BLaER1 treated with 17β-estradiol and CSF1 and Interleukin-3, amounts not matched to agents 10 nM and 100 nM (cell line): ENCODE measurements at regions not wholly inside any gene's neighbourhood (a gene's known extent, or its start where the extent isn't known, plus 50 kb on each side); places are given as distances from the start of the nearest gene placed in this dataset.

Experiments
- H3K27ac ChIP-seq, 11 experiments: shearing (Covaris generic); formaldehyde crosslinking; 2 replicates each; pipeline ENCODE4 v1.8.1; 2022
- H3K27me3 ChIP-seq, 11 experiments: shearing (Covaris generic); formaldehyde crosslinking; 2 replicates each; pipeline ENCODE4 v1.8.1; 2022
- H3K36me3 ChIP-seq, 11 experiments: shearing (Covaris generic); formaldehyde crosslinking; 2 replicates each; pipeline ENCODE4 v1.8.1; 2022
- H3K4me1 ChIP-seq, 10 experiments: shearing (Covaris generic); formaldehyde crosslinking; 2 replicates each; pipeline ENCODE4 v1.8.1; 2022
- H3K4me2 ChIP-seq, 11 experiments: shearing (Covaris generic); formaldehyde crosslinking; 2 replicates each; pipeline ENCODE4 v1.8.1; 2022
- H3K4me3 ChIP-seq, 10 experiments: shearing (Covaris generic); formaldehyde crosslinking; 2 replicates each; pipeline ENCODE4 v1.8.1; 2022
- H3K9ac ChIP-seq, 11 experiments: shearing (Covaris generic); formaldehyde crosslinking; 2 replicates each; pipeline ENCODE4 v1.8.1; 2022
- H3K9me3 ChIP-seq, 11 experiments: shearing (Covaris generic); formaldehyde crosslinking; replicated peaks in 1 of 11; 2 replicates each; pipeline ENCODE4 v1.8.1; 2022
- H4K20me1 ChIP-seq, 11 experiments: shearing (Covaris generic); formaldehyde crosslinking; 2 replicates each; pipeline ENCODE4 v1.8.1; 2022
- Cebpa-rat ChIP-seq, 11 experiments: shearing (Covaris generic); IDR thresholded peaks; 2 replicates each; pipeline ENCODE4 v1.8.1; 2022

DNA sequence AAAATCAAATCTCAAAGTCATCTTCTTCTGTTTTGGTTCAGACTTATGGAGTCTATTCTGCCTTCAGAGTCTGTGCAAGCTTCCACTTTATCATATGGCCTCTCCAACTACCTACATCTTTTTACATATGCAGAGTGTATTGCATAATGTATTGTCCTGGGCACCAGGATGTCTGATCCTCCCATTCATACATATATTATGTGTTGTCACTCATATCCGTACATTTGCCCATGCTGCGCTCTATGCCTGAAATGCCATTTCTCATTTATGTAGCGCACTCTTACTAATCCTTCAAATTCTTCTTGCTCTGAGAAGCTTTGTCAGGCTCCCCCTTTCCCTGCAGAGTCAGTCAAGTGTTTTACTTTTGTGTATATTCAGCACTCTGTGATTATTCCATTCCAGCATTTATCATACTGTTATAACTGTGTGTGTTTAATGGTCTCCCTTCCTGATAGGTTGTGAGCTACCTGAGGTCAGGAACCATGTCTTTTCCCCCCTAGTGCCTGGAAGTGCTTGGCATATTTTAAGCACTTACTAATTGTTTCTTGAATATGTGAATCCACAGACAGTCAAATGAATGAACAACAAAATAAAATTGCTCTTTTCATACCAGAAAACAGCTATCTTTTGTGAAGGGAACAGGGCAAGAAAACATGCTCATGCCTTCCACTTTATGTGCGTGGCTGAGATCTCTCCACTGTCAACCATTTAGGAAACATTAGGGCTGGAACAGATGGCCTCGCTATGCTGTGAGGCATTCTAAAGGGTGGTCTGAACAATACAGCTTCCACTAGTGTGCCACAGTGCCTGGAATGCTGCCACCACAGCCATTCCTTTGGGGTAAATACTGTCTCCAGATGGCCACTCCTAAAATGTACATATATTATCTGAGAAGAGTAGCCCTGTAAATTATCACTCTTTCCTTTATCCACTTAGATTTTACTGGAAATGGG is 81.8 kb downstream of the GLUD2 start:
- H3K9ac ChIP-seq, result no peak overlapping the region
- H3K36me3 ChIP-seq, result no peaks in the 10 kb centered on the region
- no peak overlapping the region for H3K4me2 ChIP-seq
- H3K9me3 ChIP-seq, result peaks cover 0 to 4% (median 0%) of the 10 kb centered on the region in 11 experiments; a peak in 2 of 22 replicates
- TF ChIP-seq Cebpa-rat (IDR thresholded peaks at IDR 0.05), result no peak
- no peak overlapping the region for H3K4me3 ChIP-seq
- H3K27me3 ChIP-seq, result no peaks in the 10 kb centered on the region
- no peaks in the 10 kb centered on the region for H3K4me1 ChIP-seq
- H3K27ac ChIP-seq, result no peak overlapping the region
- no peaks in the 10 kb centered on the region for H4K20me1 ChIP-seq

DNA sequence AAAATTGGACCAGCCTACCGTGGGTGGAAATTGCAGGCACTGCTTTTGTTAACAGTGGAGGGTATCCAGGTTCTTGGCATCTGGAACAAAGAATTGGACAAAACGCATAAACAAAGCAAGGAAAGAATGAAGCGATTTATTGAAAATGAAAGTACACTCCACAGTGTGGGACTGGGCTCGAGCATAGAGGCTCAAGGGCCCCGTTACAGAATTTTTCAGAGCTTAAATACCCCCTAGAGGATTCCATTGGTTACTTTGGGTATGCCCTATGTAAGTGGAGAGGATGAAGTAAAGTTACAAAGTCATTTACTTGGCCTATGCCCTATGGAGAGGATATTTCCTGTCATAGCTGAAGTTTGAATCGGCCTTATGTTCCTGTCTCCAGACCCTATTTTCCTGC is 85.3 kb downstream of the GLUD2 start:
- no peak overlapping the region for H3K4me2 ChIP-seq
- no peak for TF ChIP-seq Cebpa-rat (IDR thresholded peaks at IDR 0.05)

DNA sequence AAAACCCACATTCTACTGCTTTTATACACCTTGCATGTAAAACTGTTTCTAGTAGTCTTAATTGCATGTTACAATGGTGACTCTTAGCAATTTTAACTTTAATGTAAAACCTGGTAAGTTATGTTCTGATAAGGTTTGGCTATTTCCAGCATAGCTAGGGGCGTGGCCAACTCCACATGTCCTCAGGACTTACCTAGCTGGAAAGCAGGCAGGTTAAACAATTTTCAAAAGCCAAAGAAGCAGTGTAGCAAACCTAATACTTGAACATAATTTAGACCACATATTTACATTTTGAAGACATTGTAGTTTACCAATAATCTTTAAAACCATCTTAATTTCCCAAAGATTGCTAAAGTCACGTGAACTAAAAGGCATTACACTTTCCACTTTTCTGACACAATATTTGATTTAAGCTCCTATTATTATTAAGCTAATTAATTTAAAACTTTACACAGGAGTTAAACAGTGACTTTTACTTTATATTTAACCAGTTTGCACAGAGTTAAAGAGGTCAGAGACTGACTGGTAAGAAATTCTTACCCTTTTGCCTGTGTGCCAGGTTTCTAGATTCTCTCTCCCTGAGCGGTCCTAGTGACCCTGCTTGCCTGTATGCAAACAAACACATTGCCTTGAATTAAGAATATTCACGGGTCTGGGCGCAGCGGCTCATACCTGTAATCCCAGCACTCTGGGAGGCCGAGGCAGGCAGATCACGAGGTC is 88.2 kb downstream of the GLUD2 start:
- H3K9ac ChIP-seq, result no peak overlapping the region
- no peak for TF ChIP-seq Cebpa-rat (IDR thresholded peaks at IDR 0.05)
- no peak overlapping the region for H3K4me3 ChIP-seq
- H3K36me3 ChIP-seq, result no peaks in the 10 kb centered on the region
- H4K20me1 ChIP-seq, result no peaks in the 10 kb centered on the region
- no peaks in the 10 kb centered on the region for H3K27me3 ChIP-seq
- no peaks in the 10 kb centered on the region for H3K4me1 ChIP-seq
- no peak overlapping the region for H3K27ac ChIP-seq
- H3K4me2 ChIP-seq, result no peak overlapping the region
- peaks cover 0 to 8% (median 0%) of the 10 kb centered on the region in 11 experiments; a peak in 5 of 22 replicates for H3K9me3 ChIP-seq

More for the DNA sequence above, 85.3 kb downstream of the GLUD2 start:
- no peaks in the 10 kb centered on the region for H3K36me3 ChIP-seq
- no peak overlapping the region for H3K27ac ChIP-seq
- H3K4me1 ChIP-seq, result no peaks in the 10 kb centered on the region
- no peak overlapping the region for H3K4me3 ChIP-seq
- H3K9me3 ChIP-seq, result peaks cover 0 to 4% (median 0%) of the 10 kb centered on the region in 11 experiments; a peak in 4 of 22 replicates
- no peak overlapping the region for H3K9ac ChIP-seq
- H3K27me3 ChIP-seq, result no peaks in the 10 kb centered on the region
- no peaks in the 10 kb centered on the region for H4K20me1 ChIP-seq

- Histone ChIP-seq H4K20me1 (no peaks in the 10 kb centered on the region), H3K4me3 (no peak overlapping the region), H3K9me3 (no peaks in the 10 kb centered on the region), H3K36me3 (no peaks in the 10 kb centered on the region), H3K27ac (no peak overlapping the region), H3K27me3 (no peaks in the 10 kb centered on the region), H3K4me1 (peaks cover 0 to 43% (median 6%) of the 10 kb centered on the region in 10 experiments; a peak in 10 of 20 replicates), H3K4me2 (peak overlapping the region in 6 of 11 experiments; percentile 23 to 63 (median 56); a peak in 10 of 22 replicates), H3K9ac (no peak overlapping the region)
- TF ChIP-seq Cebpa-rat (IDR thresholded peaks at IDR 0.05), result no peak
These were observed 98.7 kb downstream of the GLUD2 start for GRCh38 chrX:121146059-121146628.

DNA sequence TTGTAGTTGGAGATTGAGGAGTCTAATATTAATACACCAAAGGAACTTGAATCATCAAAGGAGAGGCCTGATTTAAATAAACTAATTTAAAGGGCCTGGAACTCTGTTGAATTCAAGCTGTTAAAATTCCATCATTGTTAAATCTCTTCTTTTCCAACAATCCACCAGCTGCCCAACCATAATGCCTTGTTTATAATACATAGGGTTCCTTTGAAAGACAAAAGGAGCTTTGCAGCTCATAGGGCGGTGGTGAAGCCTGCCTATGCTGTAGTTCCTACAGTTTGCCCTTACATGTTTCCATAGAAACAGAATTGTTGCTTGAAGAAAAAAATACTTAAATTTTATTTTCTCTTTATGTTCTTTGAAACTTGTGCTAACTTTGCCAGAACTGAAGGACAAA is 102.8 kb downstream of the GLUD2 start:
- peaks cover 0 to 49% (median 6%) of the 10 kb centered on the region in 10 experiments; a peak in 10 of 20 replicates for H3K4me1 ChIP-seq
- no peak for TF ChIP-seq Cebpa-rat (IDR thresholded peaks at IDR 0.05)
- H3K27ac ChIP-seq, result no peak overlapping the region
- H3K27me3 ChIP-seq, result no peaks in the 10 kb centered on the region
- no peak overlapping the region for H3K9ac ChIP-seq
- no peak overlapping the region for H3K4me3 ChIP-seq
- H3K4me2 ChIP-seq, result 0 out of 22 replicates have a peak overlapping the region, but pooled peaks of 1 of the 11 experiments have one; percentile 25
- H3K36me3 ChIP-seq, result no peaks in the 10 kb centered on the region
- no peaks in the 10 kb centered on the region for H3K9me3 ChIP-seq
- no peaks in the 10 kb centered on the region for H4K20me1 ChIP-seq

DNA sequence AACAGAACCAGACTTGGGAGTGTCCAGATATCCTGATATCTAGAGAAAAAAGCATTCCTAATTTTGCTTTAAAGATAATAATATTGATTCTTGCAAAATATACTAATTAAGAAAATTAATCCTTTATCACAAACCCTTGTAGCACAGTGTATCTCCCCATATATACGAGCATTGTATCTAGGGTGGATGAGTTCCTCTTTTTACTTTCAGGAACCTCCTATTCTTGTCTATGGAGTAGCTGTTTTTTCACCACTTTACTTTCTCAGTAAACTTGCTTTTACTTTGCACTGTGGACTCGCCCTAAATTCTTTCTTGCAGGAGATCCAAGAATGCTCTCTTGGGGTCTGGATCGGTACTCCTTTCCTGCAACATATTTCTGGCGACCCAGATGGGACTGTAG is 103.9 kb downstream of the GLUD2 start:
- Histone ChIP-seq H3K4me3 (no peak overlapping the region), H3K9ac (no peak overlapping the region), H4K20me1 (no peaks in the 10 kb centered on the region), H3K36me3 (no peaks in the 10 kb centered on the region), H3K9me3 (no peaks in the 10 kb centered on the region), H3K27ac (no peak overlapping the region), H3K27me3 (no peaks in the 10 kb centered on the region), H3K4me2 (peak overlapping the region in 3 of 11 experiments; percentile 31 to 63 (median 50); a peak in 5 of 22 replicates), H3K4me1 (peaks cover 0 to 40% (median 2%) of the 10 kb centered on the region in 10 experiments; a peak in 10 of 20 replicates)
- TF ChIP-seq Cebpa-rat (IDR thresholded peaks at IDR 0.05), result no peak

DNA sequence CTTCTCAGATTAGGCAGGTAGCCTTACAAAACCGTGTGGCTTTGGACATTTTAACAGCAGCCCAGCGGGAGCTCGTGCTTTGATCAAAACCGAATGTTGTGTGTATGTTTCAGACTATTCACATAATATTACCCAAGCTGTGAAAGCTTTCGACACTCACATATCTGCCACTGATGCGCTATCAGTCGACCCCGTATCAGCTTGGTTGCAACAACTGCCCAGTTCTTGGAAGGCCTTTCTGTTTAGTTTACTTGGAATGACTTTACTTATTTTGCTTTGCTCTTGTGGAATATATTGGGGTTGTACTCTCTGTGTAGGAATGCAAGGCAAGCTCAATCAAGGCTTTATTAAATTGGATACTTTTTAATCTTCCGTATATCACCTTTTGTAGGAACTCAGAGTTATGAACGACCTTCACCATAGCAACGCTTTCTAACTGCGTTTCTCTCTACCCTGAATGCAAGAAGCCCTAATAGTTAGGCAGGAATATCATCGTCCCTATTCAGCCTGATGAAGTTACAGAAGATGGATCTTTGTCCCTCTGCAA is 107.5 kb downstream of the GLUD2 start:
- H3K4me1 ChIP-seq, result peaks cover 0 to 27% (median 0%) of the 10 kb centered on the region in 10 experiments; a peak in 7 of 20 replicates
- no peak overlapping the region for H3K4me3 ChIP-seq
- no peaks in the 10 kb centered on the region for H3K27me3 ChIP-seq
- no peaks in the 10 kb centered on the region for H3K36me3 ChIP-seq
- no peak overlapping the region for H3K27ac ChIP-seq
- no peak overlapping the region for H3K9ac ChIP-seq
- H3K9me3 ChIP-seq, result no peaks in the 10 kb centered on the region
- no peak for TF ChIP-seq Cebpa-rat (IDR thresholded peaks at IDR 0.05)
- H4K20me1 ChIP-seq, result no peaks in the 10 kb centered on the region
- H3K4me2 ChIP-seq, result no peak overlapping the region

- Histone ChIP-seq H3K27ac (peak overlapping the region in 2 of 11 experiments; percentile 2 to 54; a peak in 2 of 22 replicates), H3K4me2 (peak overlapping the region in 5 of 11 experiments; percentile 24 to 62 (median 54); a peak in 9 of 22 replicates), H3K9ac (no peak overlapping the region; a peak in 1 of 22 replicates), H4K20me1 (no peaks in the 10 kb centered on the region), H3K36me3 (no peaks in the 10 kb centered on the region), H3K4me1 (peaks cover 0 to 41% (median 2%) of the 10 kb centered on the region in 10 experiments; a peak in 9 of 20 replicates), H3K27me3 (no peaks in the 10 kb centered on the region), H3K9me3 (no peaks in the 10 kb centered on the region), H3K4me3 (no peak overlapping the region)
- TF ChIP-seq Cebpa-rat (IDR thresholded peaks at IDR 0.05), result no peak
These were observed 113.6 kb downstream of the GLUD2 start for GRCh38 chrX:121160987-121161386.
